ENCODE measurements at regions not wholly inside any gene's neighbourhood (a gene's known extent, or its start where the extent isn't known, plus 50 kb on each side); places are given as distances from the start of the nearest gene placed in this dataset.
"Not testable (repeated sequence)": the region's sequence is repeated elsewhere in the genome, so short reads cannot be mapped to it uniquely, and the experiment has no call there.

GRCh38 chr7:24059775-24060174 lies 224.2 kb upstream of the NPY start:
- no peak overlapping the region for H3K27ac Mint-ChIP-seq
- intact Hi-C loops (cut with micrococcal nuclease), result no loop called here
- DNase-seq, result no peak
- no peak overlapping the region for H3K4me3 Mint-ChIP-seq
- peaks cover 6% of the 10 kb centered on the region for H3K27me3 Mint-ChIP-seq
- H3K36me3 Mint-ChIP-seq (ENCODE audit: low read depth), result no peaks in the 10 kb centered on the region
- H3K4me1 Mint-ChIP-seq, result no peaks in the 10 kb centered on the region
- no peaks in the 10 kb centered on the region for H3K9me3 Mint-ChIP-seq

GRCh38 chr7:24063721-24064120 lies 220.3 kb upstream of the NPY start:
- no peaks in the 10 kb centered on the region for H3K9me3 Mint-ChIP-seq
- no peak for DNase-seq
- no peak overlapping the region for H3K27ac Mint-ChIP-seq
- no peak overlapping the region for H3K4me3 Mint-ChIP-seq
- H3K36me3 Mint-ChIP-seq (ENCODE audit: low read depth), result no peaks in the 10 kb centered on the region
- no peaks in the 10 kb centered on the region for H3K4me1 Mint-ChIP-seq
- intact Hi-C loops (cut with micrococcal nuclease), result no loop called here
- no peaks in the 10 kb centered on the region for H3K27me3 Mint-ChIP-seq

GRCh38 chr7:24069751-24070150 lies 214.2 kb upstream of the NPY start:
- no peak overlapping the region for H3K4me3 Mint-ChIP-seq
- peaks cover under 1% of the 10 kb centered on the region for H3K4me1 Mint-ChIP-seq
- no peak overlapping the region for H3K27ac Mint-ChIP-seq
- no peak for DNase-seq
- intact Hi-C loops (cut with micrococcal nuclease), result no loop called here
- no peaks in the 10 kb centered on the region for H3K36me3 Mint-ChIP-seq (ENCODE audit: low read depth)
- peaks cover 6% of the 10 kb centered on the region for H3K27me3 Mint-ChIP-seq
- H3K9me3 Mint-ChIP-seq, result no peaks in the 10 kb centered on the region

GRCh38 chr7:24073651-24074420 lies 210.2 kb upstream of the NPY start:
- no peak overlapping the region for H3K4me3 Mint-ChIP-seq

GRCh38 chr7:24075426-24075810 lies 208.6 kb upstream of the NPY start:
- Mint-ChIP-seq H3K9me3 (no peaks in the 10 kb centered on the region), H3K4me3 (peak overlapping the region; percentile 28), H3K27ac (no peak overlapping the region), H3K27me3 (peaks cover 3% of the 10 kb centered on the region), H3K36me3 (ENCODE audit: low read depth) (no peaks in the 10 kb centered on the region), H3K4me1 (peaks cover 3% of the 10 kb centered on the region)
- intact Hi-C loops (cut with micrococcal nuclease), result no loop called here
- DNase-seq, result no peak

More at GRCh38 chr7:24073651-24074420, 210.2 kb upstream of the NPY start:
- intact Hi-C loops (cut with micrococcal nuclease), result no loop called here
- peaks cover 6% of the 10 kb centered on the region for H3K27me3 Mint-ChIP-seq
- H3K27ac Mint-ChIP-seq, result no peak overlapping the region
- no peaks in the 10 kb centered on the region for H3K9me3 Mint-ChIP-seq
- H3K4me1 Mint-ChIP-seq, result peaks cover 3% of the 10 kb centered on the region
- H3K36me3 Mint-ChIP-seq (ENCODE audit: low read depth), result no peaks in the 10 kb centered on the region
- no peak for DNase-seq

- no peak overlapping the region for H3K27ac Mint-ChIP-seq
- H3K4me3 Mint-ChIP-seq, result no peak overlapping the region
- DNase-seq, result no peak
- H3K9me3 Mint-ChIP-seq, result peaks cover 12% of the 10 kb centered on the region
- intact Hi-C loops (cut with micrococcal nuclease), result no loop called here
- H3K4me1 Mint-ChIP-seq, result no peaks in the 10 kb centered on the region
- H3K27me3 Mint-ChIP-seq, result no peaks in the 10 kb centered on the region
- H3K36me3 Mint-ChIP-seq (ENCODE audit: low read depth), result no peaks in the 10 kb centered on the region
These were observed 201.2 kb upstream of the NPY start for GRCh38 chr7:24082826-24083225.

GRCh38 chr7:24102988-24103387 lies 181.0 kb upstream of the NPY start:
- H3K27ac Mint-ChIP-seq, result no peak overlapping the region
- intact Hi-C loops (cut with micrococcal nuclease), result no loop called here
- no peaks in the 10 kb centered on the region for H3K27me3 Mint-ChIP-seq

GRCh38 chr7:24108906-24109376 lies 175.0 kb upstream of the NPY start:
- no peak overlapping the region for H3K4me3 Mint-ChIP-seq
- no peaks in the 10 kb centered on the region for H3K9me3 Mint-ChIP-seq
- H3K4me1 Mint-ChIP-seq, result no peaks in the 10 kb centered on the region
- H3K27me3 Mint-ChIP-seq, result no peaks in the 10 kb centered on the region
- no peak for DNase-seq
- intact Hi-C loops (cut with micrococcal nuclease), result no loop called here
- no peak overlapping the region for H3K27ac Mint-ChIP-seq
- no peaks in the 10 kb centered on the region for H3K36me3 Mint-ChIP-seq (ENCODE audit: low read depth)

More at GRCh38 chr7:24102988-24103387, 181.0 kb upstream of the NPY start:
- H3K9me3 Mint-ChIP-seq, result peaks cover 3% of the 10 kb centered on the region
- no peaks in the 10 kb centered on the region for H3K4me1 Mint-ChIP-seq
- H3K36me3 Mint-ChIP-seq (ENCODE audit: low read depth), result no peaks in the 10 kb centered on the region
- no peak for DNase-seq
- no peak overlapping the region for H3K4me3 Mint-ChIP-seq

- Mint-ChIP-seq H3K27me3 (no peaks in the 10 kb centered on the region), H3K9me3 (no peaks in the 10 kb centered on the region), H3K4me1 (no peaks in the 10 kb centered on the region), H3K27ac (no peak overlapping the region), H3K4me3 (no peak overlapping the region), H3K36me3 (ENCODE audit: low read depth) (no peaks in the 10 kb centered on the region)
- no peak for DNase-seq
- intact Hi-C loops (cut with micrococcal nuclease), result no loop called here
These were observed 173.9 kb upstream of the NPY start for GRCh38 chr7:24110056-24110455.

- DNase-seq, result no peak
These were observed 170.5 kb upstream of the NPY start for GRCh38 chr7:24113506-24113905.

GRCh38 chr7:24115661-24116060 lies 168.3 kb upstream of the NPY start:
- intact Hi-C loops (cut with micrococcal nuclease), result no loop called here
- DNase-seq, result no peak
- Mint-ChIP-seq H3K4me1 (no peaks in the 10 kb centered on the region), H3K36me3 (ENCODE audit: low read depth) (no peaks in the 10 kb centered on the region), H3K9me3 (no peaks in the 10 kb centered on the region), H3K27ac (no peak overlapping the region), H3K27me3 (no peaks in the 10 kb centered on the region), H3K4me3 (no peak overlapping the region)

More at GRCh38 chr7:24113506-24113905, 170.5 kb upstream of the NPY start:
- Mint-ChIP-seq H3K36me3 (ENCODE audit: low read depth) (no peaks in the 10 kb centered on the region), H3K27ac (no peak overlapping the region), H3K4me1 (no peaks in the 10 kb centered on the region), H3K9me3 (no peaks in the 10 kb centered on the region), H3K27me3 (no peaks in the 10 kb centered on the region), H3K4me3 (no peak overlapping the region)
- intact Hi-C loops (cut with micrococcal nuclease), result no loop called here

- H3K9me3 Mint-ChIP-seq; H3K36me3 Mint-ChIP-seq (ENCODE audit: low read depth); intact Hi-C loops (cut with micrococcal nuclease); DNase-seq; H3K4me3 Mint-ChIP-seq; H3K27me3 Mint-ChIP-seq; H3K27ac Mint-ChIP-seq; H3K4me1 Mint-ChIP-seq: not testable (repeated sequence)
These were observed 166.0 kb upstream of the NPY start for GRCh38 chr7:24117903-24118499.

GRCh38 chr7:24119852-24120251 lies 164.1 kb upstream of the NPY start:
- no peak overlapping the region for H3K27ac Mint-ChIP-seq
- H3K9me3 Mint-ChIP-seq, result no peaks in the 10 kb centered on the region
- H3K4me1 Mint-ChIP-seq, result no peaks in the 10 kb centered on the region
- no peaks in the 10 kb centered on the region for H3K36me3 Mint-ChIP-seq (ENCODE audit: low read depth)
- no peak overlapping the region for H3K4me3 Mint-ChIP-seq
- intact Hi-C loops (cut with micrococcal nuclease), result no loop called here
- no peak for DNase-seq
- H3K27me3 Mint-ChIP-seq, result peaks cover 2% of the 10 kb centered on the region

- H3K27ac Mint-ChIP-seq, result no peak overlapping the region
- H3K9me3 Mint-ChIP-seq, result no peaks in the 10 kb centered on the region
- H3K36me3 Mint-ChIP-seq (ENCODE audit: low read depth), result no peaks in the 10 kb centered on the region
- intact Hi-C loops (cut with micrococcal nuclease), result no loop called here
- no peak for DNase-seq
- peaks cover 2% of the 10 kb centered on the region for H3K27me3 Mint-ChIP-seq
- no peaks in the 10 kb centered on the region for H3K4me1 Mint-ChIP-seq
- H3K4me3 Mint-ChIP-seq, result no peak overlapping the region
These were observed 160.9 kb upstream of the NPY start for GRCh38 chr7:24123076-24123475.

Measured in activated CD4-positive, alpha-beta T cell treated with anti-CD3 and anti-CD28 coated beads, Interleukin-2, amount 10 ng/mL, durations not matched to agents 24 days and 14 days (primary cell).